Smooth muscle cell (in vitro differentiated cells): ENCODE measurements at regions not wholly inside any gene's neighbourhood (a gene's known extent, or its start where the extent isn't known, plus 50 kb on each side); places are given as distances from the start of the nearest gene placed in this dataset.
A peak's percentile ranks its signal among the peaks of the same experiment; 100 is the strongest.

Experiments
- DNase-seq: peaks from one replicate; lab custom pipeline; 2025; ENCODE audit not compliant: unreplicated experiment; lab: John Stamatoyannopoulos, UW
- H2AFZ ChIP-seq: fragments of 200-600 bp; sonication (generic); 2 replicates; pipeline ENCODE4 v1.6.0; 2016; ENCODE audit warnings: antibody characterized with exemption, low read depth, mild to moderate bottlenecking
- H3F3A ChIP-seq: fragments of 200-600 bp; sonication (generic); 2 replicates; pipeline ENCODE4 v1.6.0; 2017; ENCODE audit warnings: antibody characterized with exemption, low read depth
- H3K27ac ChIP-seq: fragments of 200-600 bp; sonication (generic); 2 replicates; pipeline ENCODE4 v1.5.1; 2016; ENCODE audit warnings: low read depth, mild to moderate bottlenecking
- H3K27me3 ChIP-seq: fragments of 200-600 bp; sonication (generic); 2 replicates; pipeline ENCODE4 v1.6.1; 2016; ENCODE audit warnings: low read depth, mild to moderate bottlenecking
- H3K36me3 ChIP-seq: fragments of 200-600 bp; sonication (generic); 2 replicates; pipeline ENCODE4 v1.5.1; 2016; ENCODE audit warnings: low read depth
- H3K4me1 ChIP-seq: fragments of 200-600 bp; sonication (generic); 2 replicates; pipeline ENCODE4 v1.5.1; 2016; ENCODE audit warnings: low read depth
- H3K4me2 ChIP-seq: fragments of 200-600 bp; sonication (generic); 2 replicates; pipeline ENCODE4 v1.6.0; 2016; ENCODE audit warnings: mild to moderate bottlenecking
- H3K4me3 ChIP-seq: fragments of 200-600 bp; sonication (generic); 2 replicates; pipeline ENCODE4 v1.5.1; 2016; ENCODE audit warnings: mild to moderate bottlenecking
- H3K79me2 ChIP-seq: fragments of 200-600 bp; sonication (generic); 2 replicates; pipeline ENCODE4 v1.6.0; 2016; ENCODE audit warnings: low read depth, mild to moderate bottlenecking
- H3K9ac ChIP-seq: fragments of 200-600 bp; sonication (generic); 2 replicates; pipeline ENCODE4 v1.6.0; 2016; ENCODE audit warnings: low read depth
- H3K9me3 ChIP-seq: fragments of 200-600 bp; sonication (generic); replicated peaks from 2 replicates; pipeline ENCODE4 v1.5.1; 2016; ENCODE audit warnings: low read depth
- H4K20me1 ChIP-seq: fragments of 200-600 bp; sonication (generic); 2 replicates; pipeline ENCODE4 v1.6.0; 2016; ENCODE audit warnings: low read depth
- WGBS: methylation state at CpG from one replicate; pipeline ENCODE4 v1.1.7; 2016; ENCODE audit warnings: low lambda C conversion rate; 5-methylcytosine and 5-hydroxymethylcytosine counted together
- TF ChIP-seq, protein P1 (sequence below): fragments of 200-600 bp; sonication (generic); IDR thresholded peaks from 2 replicates; pipeline ENCODE4 v1.5.1; 2017; ENCODE audit warnings: borderline replicate concordance, mild to moderate bottlenecking, antibody characterized with exemption; ENCODE audit not compliant: insufficient read depth, poor library complexity, severe bottlenecking

GRCh38 chr18:65133610-65134009, 617.2 kb upstream of the CDH7 start:
- no peak overlapping the region for H3K4me3 ChIP-seq
- no peaks in the 10 kb centered on the region for H3K27me3 ChIP-seq
- no peak overlapping the region for H3K9ac ChIP-seq
- TF ChIP-seq, protein P1, sequence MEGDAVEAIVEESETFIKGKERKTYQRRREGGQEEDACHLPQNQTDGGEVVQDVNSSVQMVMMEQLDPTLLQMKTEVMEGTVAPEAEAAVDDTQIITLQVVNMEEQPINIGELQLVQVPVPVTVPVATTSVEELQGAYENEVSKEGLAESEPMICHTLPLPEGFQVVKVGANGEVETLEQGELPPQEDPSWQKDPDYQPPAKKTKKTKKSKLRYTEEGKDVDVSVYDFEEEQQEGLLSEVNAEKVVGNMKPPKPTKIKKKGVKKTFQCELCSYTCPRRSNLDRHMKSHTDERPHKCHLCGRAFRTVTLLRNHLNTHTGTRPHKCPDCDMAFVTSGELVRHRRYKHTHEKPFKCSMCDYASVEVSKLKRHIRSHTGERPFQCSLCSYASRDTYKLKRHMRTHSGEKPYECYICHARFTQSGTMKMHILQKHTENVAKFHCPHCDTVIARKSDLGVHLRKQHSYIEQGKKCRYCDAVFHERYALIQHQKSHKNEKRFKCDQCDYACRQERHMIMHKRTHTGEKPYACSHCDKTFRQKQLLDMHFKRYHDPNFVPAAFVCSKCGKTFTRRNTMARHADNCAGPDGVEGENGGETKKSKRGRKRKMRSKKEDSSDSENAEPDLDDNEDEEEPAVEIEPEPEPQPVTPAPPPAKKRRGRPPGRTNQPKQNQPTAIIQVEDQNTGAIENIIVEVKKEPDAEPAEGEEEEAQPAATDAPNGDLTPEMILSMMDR, result no peak
- WGBS, result 89% methylated on average over 1 of the region's 1 CpG
- no peak overlapping the region for H3K4me2 ChIP-seq
- H2AFZ ChIP-seq, result no peak overlapping the region
- no peaks in the 10 kb centered on the region for H3K79me2 ChIP-seq
- H3K9me3 ChIP-seq, result no peaks in the 10 kb centered on the region
- no peaks in the 10 kb centered on the region for H3K36me3 ChIP-seq
- H3F3A ChIP-seq, result no peaks in the 10 kb centered on the region
- H4K20me1 ChIP-seq, result no peaks in the 10 kb centered on the region
- DNase-seq, result no peak
- H3K4me1 ChIP-seq, result no peaks in the 10 kb centered on the region
- H3K27ac ChIP-seq, result no peak overlapping the region

DNA sequence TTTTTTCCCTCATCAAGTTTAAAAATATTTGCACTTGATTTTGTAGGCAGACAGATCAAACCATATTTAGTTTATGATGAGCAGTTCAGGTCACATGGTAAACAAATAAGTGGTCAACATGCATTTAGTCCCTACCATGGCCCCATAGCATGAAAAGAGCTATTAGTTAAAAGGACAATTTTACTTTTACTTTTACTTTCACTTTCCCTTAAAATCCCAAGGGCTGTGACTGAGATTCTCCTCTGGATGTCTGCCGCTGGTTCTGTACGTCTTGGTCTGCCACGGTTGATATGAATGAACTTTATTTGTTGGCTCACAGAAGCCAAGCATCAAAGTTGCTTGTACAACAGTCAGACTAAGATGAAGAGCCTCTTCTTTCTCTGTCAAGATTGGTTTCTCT, 626.2 kb upstream of the CDH7 start:
- Histone ChIP-seq H2AFZ (peak overlapping the region; percentile 7), H4K20me1 (no peaks in the 10 kb centered on the region), H3F3A (no peaks in the 10 kb centered on the region), H3K4me3 (no peak overlapping the region), H3K9me3 (no peaks in the 10 kb centered on the region), H3K27ac (no peak overlapping the region), H3K4me2 (no peak overlapping the region), H3K9ac (no peak overlapping the region), H3K79me2 (no peaks in the 10 kb centered on the region), H3K36me3 (no peaks in the 10 kb centered on the region), H3K27me3 (no peaks in the 10 kb centered on the region), H3K4me1 (no peaks in the 10 kb centered on the region)
- WGBS, result 96% methylated on average over 3 of the region's 3 CpGs
- no peak for DNase-seq
- TF ChIP-seq, protein P1, result no peak

DNA sequence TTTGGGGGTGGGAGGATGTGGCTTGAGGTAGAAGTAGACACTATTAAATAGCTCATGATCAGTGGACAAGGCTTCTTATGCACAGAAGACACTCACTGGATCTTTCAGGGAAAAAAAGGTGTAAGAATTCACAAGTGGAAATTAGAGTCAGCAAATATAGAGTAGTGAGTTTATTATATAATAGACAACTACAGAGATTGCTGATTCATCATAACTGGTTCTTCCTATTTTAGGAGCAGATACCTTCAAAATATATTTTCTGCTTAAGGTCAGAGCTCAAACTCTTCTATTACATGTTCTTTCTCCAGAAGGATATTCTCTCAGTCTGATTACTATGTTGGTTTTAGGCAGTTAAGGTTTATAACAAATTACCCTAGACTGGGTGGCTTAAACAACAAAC, 646.9 kb upstream of the CDH7 start:
- Histone ChIP-seq H4K20me1 (no peaks in the 10 kb centered on the region), H3K36me3 (no peaks in the 10 kb centered on the region), H3K4me1 (no peaks in the 10 kb centered on the region), H3K9ac (no peak overlapping the region), H3K79me2 (no peaks in the 10 kb centered on the region), H3K27me3 (no peaks in the 10 kb centered on the region), H3K27ac (no peak overlapping the region), H2AFZ (peak overlapping the region; percentile 16), H3K9me3 (no peaks in the 10 kb centered on the region), H3K4me3 (no peak overlapping the region), H3K4me2 (no peak overlapping the region), H3F3A (no peaks in the 10 kb centered on the region)
- TF ChIP-seq, protein P1, result no peak
- DNase-seq, result no peak

- no peaks in the 10 kb centered on the region for H3K27me3 ChIP-seq
- no peaks in the 10 kb centered on the region for H3K79me2 ChIP-seq
- no peak overlapping the region for H3K27ac ChIP-seq
- H4K20me1 ChIP-seq, result no peaks in the 10 kb centered on the region
- WGBS, result 94% methylated on average over 4 of the region's 4 CpGs
- no peak overlapping the region for H2AFZ ChIP-seq
- H3K36me3 ChIP-seq, result no peaks in the 10 kb centered on the region
- TF ChIP-seq, protein P1, result no peak
- no peaks in the 10 kb centered on the region for H3F3A ChIP-seq
- H3K4me3 ChIP-seq, result no peak overlapping the region
- H3K9me3 ChIP-seq, result no peaks in the 10 kb centered on the region
- H3K4me1 ChIP-seq, result no peaks in the 10 kb centered on the region
- H3K4me2 ChIP-seq, result no peak overlapping the region
- no peak for DNase-seq
- H3K9ac ChIP-seq, result no peak overlapping the region
These were observed 657.5 kb upstream of the CDH7 start for GRCh38 chr18:65093346-65093745.
